IPS-20b (cell line): ENCODE measurements at regions not wholly inside any gene's neighbourhood (a gene's known extent, or its start where the extent isn't known, plus 50 kb on each side); places are given as distances from the start of the nearest gene placed in this dataset.
"Not testable (repeated sequence)": the region's sequence is repeated elsewhere in the genome, so short reads cannot be mapped to it uniquely, and the experiment has no call there.

Experiments used
- H3K27ac ChIP-seq: one replicate; pipeline ENCODE4 v1.5.1; 2013; ENCODE audit warnings: low read length
- H3K27me3 ChIP-seq: 2 replicates; pipeline ENCODE4 v1.6.1; 2013; ENCODE audit warnings: mild to moderate bottlenecking, low read length, inconsistent platforms; ENCODE audit not compliant: insufficient read depth
- H3K36me3 ChIP-seq: 2 replicates; pipeline ENCODE4 v1.6.1; 2013; ENCODE audit warnings: low read depth, mild to moderate bottlenecking, inconsistent platforms, low read length, moderate library complexity; ENCODE audit not compliant: insufficient read depth
- H3K4me1 ChIP-seq: 2 replicates; pipeline ENCODE4 v1.6.1; 2013; ENCODE audit warnings: mild to moderate bottlenecking, control low read depth, inconsistent platforms, low read length, moderate library complexity; ENCODE audit not compliant: insufficient read depth
- H3K4me3 ChIP-seq: 2 replicates; pipeline ENCODE4 v1.5.1; 2013; ENCODE audit warnings: mild to moderate bottlenecking, low read length, inconsistent platforms
- H3K9ac ChIP-seq: 2 replicates; pipeline ENCODE4 v1.6.1; 2013; ENCODE audit warnings: low read depth, mild to moderate bottlenecking, inconsistent platforms, low read length, moderate library complexity
- H3K9me3 ChIP-seq: 2 replicates; pipeline ENCODE4 v1.6.1; 2013; ENCODE audit warnings: mild to moderate bottlenecking, low read depth, low read length, inconsistent platforms; ENCODE audit not compliant: insufficient read depth

DNA sequence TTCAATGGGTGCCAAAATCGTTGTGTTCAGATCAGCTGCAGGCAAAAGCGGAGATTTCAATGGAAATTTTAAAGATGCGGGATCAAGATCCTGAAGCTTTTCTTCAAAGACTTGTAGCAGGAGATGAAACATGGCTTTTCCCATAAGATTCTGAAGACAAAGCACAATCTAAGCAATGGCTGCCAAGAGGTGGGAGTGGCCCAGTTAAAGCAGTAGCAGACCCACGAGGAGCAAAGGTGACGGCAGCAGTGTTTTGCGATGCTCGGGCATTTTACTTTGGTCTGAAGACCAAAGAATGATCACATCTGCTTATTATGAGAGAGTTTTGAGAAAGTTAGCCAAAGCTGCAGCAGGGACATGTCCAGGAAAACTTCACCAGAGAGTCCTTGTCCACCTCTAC is 222.9 kb downstream of the DSC3 start:
- Histone ChIP-seq H3K27me3 (no peaks in the 10 kb centered on the region), H3K9me3 (peaks cover 13% of the 10 kb centered on the region), H3K4me1 (no peaks in the 10 kb centered on the region), H3K36me3 (no peaks in the 10 kb centered on the region), H3K9ac (no peak overlapping the region), H3K4me3 (no peak overlapping the region), H3K27ac (no peak overlapping the region)

DNA sequence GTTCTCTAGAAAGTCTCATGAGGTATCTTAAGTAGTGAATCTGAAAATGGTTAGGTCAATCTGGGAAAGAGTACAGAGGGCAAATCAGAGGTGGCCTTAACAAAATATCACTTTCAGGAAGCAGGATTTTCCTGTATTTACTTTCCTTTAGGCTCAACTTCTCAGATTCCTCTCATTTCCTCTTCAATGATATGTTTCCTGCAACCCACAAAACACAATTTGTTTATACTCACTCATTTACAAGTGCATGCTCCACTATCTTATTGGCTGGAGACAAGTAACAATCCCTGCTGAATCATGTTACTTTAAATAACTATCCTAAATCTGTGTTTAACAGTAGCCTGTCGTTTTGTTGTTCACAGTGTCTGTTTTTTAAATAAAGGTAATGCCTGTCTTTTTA is 228.1 kb downstream of the DSC3 start:
- no peaks in the 10 kb centered on the region for H3K36me3 ChIP-seq
- H3K4me3 ChIP-seq = no peak overlapping the region
- H3K9me3 ChIP-seq = peaks cover 13% of the 10 kb centered on the region
- no peak overlapping the region for H3K27ac ChIP-seq
- H3K27me3 ChIP-seq = no peaks in the 10 kb centered on the region
- no peak overlapping the region for H3K9ac ChIP-seq
- no peaks in the 10 kb centered on the region for H3K4me1 ChIP-seq

DNA sequence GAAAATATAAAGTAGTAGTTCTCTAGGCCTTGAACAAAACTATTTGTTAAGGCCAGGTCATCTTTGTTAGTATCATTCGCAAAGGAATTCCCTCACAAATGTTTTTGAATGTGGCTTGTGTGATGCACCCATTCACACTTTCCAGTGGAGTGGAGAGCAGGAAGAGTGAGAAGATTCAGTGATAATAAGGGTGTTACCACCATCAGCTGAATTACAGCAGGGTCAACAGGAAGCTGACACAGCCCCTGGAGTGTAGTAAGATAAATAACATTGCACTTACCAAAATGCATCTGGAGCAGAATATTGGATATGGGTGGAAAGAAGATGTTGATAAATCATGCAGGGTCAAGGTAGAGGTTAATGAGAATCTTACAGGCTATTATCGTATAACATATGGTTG is 231.0 kb downstream of the DSC3 start:
- H3K27ac ChIP-seq = no peak overlapping the region
- no peaks in the 10 kb centered on the region for H3K36me3 ChIP-seq
- no peaks in the 10 kb centered on the region for H3K4me1 ChIP-seq
- no peaks in the 10 kb centered on the region for H3K27me3 ChIP-seq
- H3K9ac ChIP-seq = no peak overlapping the region
- H3K4me3 ChIP-seq = no peak overlapping the region
- peaks cover 5% of the 10 kb centered on the region; the same call in 1 of the 2 replicates for H3K9me3 ChIP-seq

DNA sequence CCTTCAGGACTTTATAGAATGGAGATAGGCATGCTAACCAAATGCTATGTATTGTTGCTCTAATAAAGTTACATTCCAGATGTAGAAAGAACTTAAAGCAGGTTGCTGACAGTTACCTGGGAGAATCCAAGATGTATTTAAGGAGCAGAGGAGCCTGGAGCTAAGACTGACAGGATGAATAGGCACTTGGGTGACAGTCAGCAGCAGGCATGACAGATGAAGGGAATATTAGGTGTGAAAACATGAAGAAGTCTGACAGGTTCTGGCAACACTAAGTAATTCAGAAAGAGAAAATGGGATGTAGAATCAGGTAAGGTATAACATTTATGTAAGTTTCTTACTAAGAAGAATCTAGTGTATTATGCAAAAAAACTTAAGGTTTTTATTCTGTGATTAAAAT is 232.0 kb downstream of the DSC3 start:
- H3K4me1 ChIP-seq = no peaks in the 10 kb centered on the region
- no peaks in the 10 kb centered on the region for H3K36me3 ChIP-seq

DNA sequence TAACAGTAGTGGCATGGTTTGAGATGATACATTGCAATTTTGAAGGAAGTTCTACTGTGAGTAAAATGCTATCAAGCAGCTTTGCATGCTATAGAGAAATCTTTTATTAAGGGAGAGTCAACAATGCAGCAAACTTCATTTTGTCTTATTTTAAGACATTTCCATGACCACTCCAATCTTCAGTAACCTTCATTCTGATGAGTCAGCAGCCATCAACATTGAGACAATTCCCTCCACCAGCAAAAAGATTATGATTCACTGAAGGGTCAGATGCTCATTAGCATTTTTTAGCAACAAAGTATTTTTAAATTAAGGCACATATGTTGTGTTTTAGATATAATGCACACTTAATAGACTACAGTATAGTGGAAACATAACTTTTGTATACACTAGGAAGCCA is 235.7 kb downstream of the DSC3 start:
- Histone ChIP-seq H3K4me3 (no peak overlapping the region), H3K27me3 (no peaks in the 10 kb centered on the region), H3K4me1 (no peaks in the 10 kb centered on the region), H3K9ac (no peak overlapping the region), H3K36me3 (no peaks in the 10 kb centered on the region), H3K27ac (no peak overlapping the region), H3K9me3 (no peaks in the 10 kb centered on the region)

More for the DNA sequence above, 232.0 kb downstream of the DSC3 start:
- Histone ChIP-seq H3K4me3 (no peak overlapping the region), H3K9me3 (no peaks in the 10 kb centered on the region), H3K27me3 (no peaks in the 10 kb centered on the region), H3K9ac (no peak overlapping the region), H3K27ac (no peak overlapping the region)

DNA sequence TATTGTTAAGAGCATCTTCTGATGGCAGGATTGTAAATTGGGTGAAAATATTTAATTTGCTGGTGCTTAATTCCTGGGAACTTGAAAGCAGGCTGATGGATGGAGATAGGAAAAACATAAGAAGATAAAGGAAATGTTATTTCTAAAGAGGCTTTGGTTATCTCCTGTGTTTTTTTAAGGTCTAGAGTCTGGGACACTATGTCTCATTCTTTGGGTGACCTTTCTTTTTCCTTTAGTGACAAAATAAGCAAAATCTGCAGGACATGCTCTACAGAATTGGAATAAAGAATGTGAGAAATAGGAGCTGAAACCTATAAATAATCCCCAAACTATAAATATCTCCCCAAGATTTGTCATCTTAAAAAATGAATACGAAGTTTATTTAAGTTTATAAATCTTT is 241.7 kb downstream of the DSC3 start:
- H3K9ac ChIP-seq = no peak overlapping the region
- H3K36me3 ChIP-seq = no peaks in the 10 kb centered on the region
- H3K4me3 ChIP-seq = no peak overlapping the region
- no peaks in the 10 kb centered on the region for H3K4me1 ChIP-seq
- no peaks in the 10 kb centered on the region for H3K9me3 ChIP-seq
- no peaks in the 10 kb centered on the region for H3K27me3 ChIP-seq
- no peak overlapping the region for H3K27ac ChIP-seq

DNA sequence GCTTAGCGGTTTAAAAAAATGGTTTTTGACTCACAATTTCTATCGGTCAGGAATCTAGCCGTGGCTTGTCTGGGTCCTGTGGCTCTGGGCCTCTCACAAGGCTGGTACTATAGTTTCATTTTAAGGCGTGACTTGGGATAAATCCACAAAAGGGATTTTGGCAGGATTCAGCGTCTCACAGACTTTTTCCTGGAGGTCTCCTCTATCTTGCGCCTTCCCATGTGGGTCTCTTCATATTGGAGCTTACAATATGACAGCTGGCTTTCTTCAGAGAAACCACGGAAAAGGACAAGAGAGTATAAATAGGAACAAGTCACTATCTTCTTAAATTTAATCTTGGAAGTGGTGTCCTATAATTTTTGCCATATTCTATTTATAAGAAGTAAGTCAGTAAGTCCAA is 250.5 kb downstream of the DSC3 start:
- H3K4me1 ChIP-seq = no peaks in the 10 kb centered on the region; the same call in 1 of the 2 replicates
- no peaks in the 10 kb centered on the region for H3K9me3 ChIP-seq
- H3K9ac ChIP-seq = no peak overlapping the region
- H3K36me3 ChIP-seq = no peaks in the 10 kb centered on the region
- H3K27me3 ChIP-seq = no peaks in the 10 kb centered on the region; the same call in 1 of the 2 replicates
- no peak overlapping the region for H3K27ac ChIP-seq
- no peak overlapping the region for H3K4me3 ChIP-seq

DNA sequence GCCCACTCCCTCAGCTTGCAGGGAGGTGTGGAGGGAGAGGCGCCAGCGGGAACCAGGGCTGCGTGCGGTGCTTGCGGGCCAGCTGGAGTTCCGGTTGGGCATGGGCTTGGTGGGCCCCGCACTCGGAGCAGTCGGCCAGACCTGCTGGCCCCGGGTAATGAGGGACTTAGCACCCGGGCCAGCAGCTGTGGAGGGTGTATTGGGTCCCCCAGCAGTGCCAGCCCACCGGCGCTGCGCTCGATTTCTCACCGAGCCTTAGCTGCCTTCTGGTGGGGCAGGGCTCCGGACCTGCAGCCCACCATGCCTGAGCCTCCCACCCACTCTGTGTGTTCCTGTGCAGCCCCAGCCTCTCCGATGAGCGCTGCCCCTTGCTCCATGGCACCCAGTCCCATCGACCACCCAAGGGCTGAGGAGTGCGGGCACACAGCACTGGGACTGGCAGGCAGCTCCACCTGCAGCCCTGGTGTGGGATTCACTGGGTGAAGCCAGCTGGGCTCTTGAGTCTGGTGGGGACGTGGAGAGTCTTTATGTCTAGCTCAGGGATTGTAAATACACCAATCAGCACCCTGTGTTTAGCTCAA is 254.0 kb downstream of the DSC3 start:
- not testable (repeated sequence) for H3K9ac ChIP-seq, H3K27ac ChIP-seq, H3K36me3 ChIP-seq, H3K27me3 ChIP-seq, H3K9me3 ChIP-seq, H3K4me3 ChIP-seq, H3K4me1 ChIP-seq

DNA sequence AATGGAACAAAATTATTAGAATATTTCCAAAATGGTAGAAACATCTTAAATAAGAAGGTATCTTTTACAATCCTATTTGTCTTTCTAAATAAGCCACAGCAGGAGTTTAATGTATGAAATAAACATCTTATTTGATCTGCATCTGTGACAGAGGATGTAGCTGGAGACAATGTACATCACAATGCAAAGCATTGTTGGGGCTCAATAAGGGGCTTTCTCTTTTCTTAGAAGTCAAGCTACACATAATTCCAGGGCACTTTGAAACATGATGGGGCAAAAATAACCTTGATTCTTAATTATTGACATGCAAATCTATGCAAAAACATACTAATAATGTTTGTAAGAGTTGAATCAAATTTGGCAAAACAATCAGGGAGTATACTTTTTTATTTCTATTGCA is 255.1 kb downstream of the DSC3 start:
- Histone ChIP-seq H3K36me3 (no peaks in the 10 kb centered on the region), H3K27me3 (no peaks in the 10 kb centered on the region; the same call in 1 of the 2 replicates), H3K4me3 (no peak overlapping the region), H3K4me1 (no peaks in the 10 kb centered on the region; the same call in 1 of the 2 replicates), H3K27ac (no peak overlapping the region), H3K9ac (no peak overlapping the region), H3K9me3 (peaks cover 12% of the 10 kb centered on the region)

DNA sequence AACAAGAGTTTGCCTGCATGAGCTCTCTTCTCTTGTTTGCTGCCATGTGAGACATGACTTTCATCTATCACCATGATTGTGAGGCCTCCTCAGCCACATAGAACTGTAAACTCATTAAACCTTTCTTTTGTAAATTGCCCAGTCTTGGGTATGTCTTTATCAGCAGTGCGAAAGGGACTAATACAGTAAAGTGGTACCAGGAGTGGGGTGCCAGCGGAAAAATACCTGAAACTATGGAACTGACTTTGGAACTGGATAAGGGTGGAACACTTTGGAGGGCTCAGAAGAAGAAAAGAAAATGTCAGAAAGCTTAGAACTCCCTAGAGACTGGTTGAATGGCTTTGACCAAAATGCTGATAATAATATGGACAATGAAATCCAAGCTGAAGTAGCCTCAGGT is 260.9 kb downstream of the DSC3 start:
- Histone ChIP-seq H3K4me3 (no peak overlapping the region), H3K9ac (no peak overlapping the region), H3K27ac (no peak overlapping the region), H3K27me3 (no peaks in the 10 kb centered on the region), H3K36me3 (no peaks in the 10 kb centered on the region), H3K4me1 (no peaks in the 10 kb centered on the region; the same call in 1 of the 2 replicates), H3K9me3 (peaks cover 31% of the 10 kb centered on the region)

DNA sequence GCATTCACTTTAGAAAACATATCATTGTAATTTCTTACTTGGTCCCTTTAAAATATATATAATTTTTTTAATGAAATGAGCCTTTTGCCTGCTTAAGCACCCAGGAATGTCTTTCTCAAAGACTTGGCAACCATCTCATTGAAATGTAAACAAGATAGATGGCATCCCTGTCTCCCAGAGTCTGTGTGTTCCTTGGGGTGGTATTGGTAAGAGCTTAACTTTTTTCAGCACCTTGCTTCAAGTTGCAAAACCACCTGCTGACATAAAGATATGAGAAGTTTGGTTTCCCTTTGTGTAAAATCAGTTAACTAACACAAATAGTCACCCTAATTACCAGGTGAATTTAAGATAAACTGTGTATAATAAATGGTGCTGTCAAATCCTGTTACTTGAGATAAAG is 266.9 kb downstream of the DSC3 start:
- Histone ChIP-seq H3K9me3 (peaks cover 31% of the 10 kb centered on the region), H3K36me3 (no peaks in the 10 kb centered on the region), H3K27ac (no peak overlapping the region), H3K4me3 (0 out of 2 replicates have a peak overlapping the region, but pooled peaks have one; percentile 29), H3K9ac (no peak overlapping the region), H3K27me3 (no peaks in the 10 kb centered on the region), H3K4me1 (peaks cover 14% of the 10 kb centered on the region)

DNA sequence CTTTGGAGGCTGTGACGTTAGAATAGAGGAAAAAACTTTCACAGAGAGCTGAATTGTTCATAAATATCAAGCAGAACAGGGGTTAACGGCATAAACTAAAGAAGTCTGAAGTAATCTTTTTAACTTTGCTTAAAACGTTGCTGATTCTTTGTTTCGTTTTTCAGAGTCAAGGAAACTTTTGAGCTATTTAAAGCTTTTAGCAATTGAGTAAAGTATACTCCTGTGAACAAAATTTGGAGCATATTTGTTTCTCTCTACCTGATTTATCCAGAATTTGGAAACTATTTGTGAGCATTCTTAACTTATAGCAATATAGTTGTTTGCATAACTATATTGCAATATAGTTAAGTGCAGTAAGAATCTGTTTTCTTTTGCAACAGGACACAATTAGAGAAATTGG is 270.4 kb downstream of the DSC3 start:
- not testable (repeated sequence) for H3K9ac ChIP-seq, H3K27ac ChIP-seq, H3K4me3 ChIP-seq

More for the DNA sequence above, 270.4 kb downstream of the DSC3 start:
- Histone ChIP-seq H3K4me1 (peaks cover 20% of the 10 kb centered on the region), H3K9me3 (peaks cover 32% of the 10 kb centered on the region)
- not testable (repeated sequence) for H3K27me3 ChIP-seq, H3K36me3 ChIP-seq
